Activated gamma-delta T cell treated with anti-CD3 and anti-CD28 coated beads, Interleukin-2, amount 50 U/mL, for 16 hours (primary cell): ENCODE measurements at regions not wholly inside any gene's neighbourhood (a gene's known extent, or its start where the extent isn't known, plus 50 kb on each side); places are given as distances from the start of the nearest gene placed in this dataset.

Experiments used
- DNase-seq: peaks from one replicate; pipeline ENCODE4 v3.0.0-alpha.2; 2020; ENCODE audit warnings: low read depth

- DNase-seq: no peak
Observed at GRCh38 chr18:39886136-39886535, 2068.9 kb upstream of the PIK3C3 start.

GRCh38 chr18:39872651-39873050 is 2082.4 kb upstream of the PIK3C3 start:
- no peak for DNase-seq

GRCh38 chr18:39871961-39872360 is 2083.1 kb upstream of the PIK3C3 start:
- no peak for DNase-seq

- no peak for DNase-seq
Observed at GRCh38 chr18:39870591-39870990, 2084.4 kb upstream of the PIK3C3 start.

GRCh38 chr18:39863916-39864315 is 2091.1 kb upstream of the PIK3C3 start:
- DNase-seq: no peak

- DNase-seq: no peak
Observed at GRCh38 chr18:39862341-39862740, 2092.7 kb upstream of the PIK3C3 start.

GRCh38 chr18:39854291-39854690 is 2100.7 kb upstream of the PIK3C3 start:
- no peak for DNase-seq

GRCh38 chr18:39846265-39846664 is 2108.8 kb upstream of the PIK3C3 start:
- DNase-seq: no peak

GRCh38 chr18:39845631-39846030 is 2109.4 kb upstream of the PIK3C3 start:
- DNase-seq: no peak

GRCh38 chr18:39845106-39845505 is 2109.9 kb upstream of the PIK3C3 start:
- no peak for DNase-seq

GRCh38 chr18:39843546-39843945 is 2111.5 kb upstream of the PIK3C3 start:
- DNase-seq: no peak

GRCh38 chr18:39842366-39842914 is 2112.6 kb upstream of the PIK3C3 start:
- DNase-seq: no peak

- no peak for DNase-seq
Observed at GRCh38 chr18:39841482-39842365, 2113.3 kb upstream of the PIK3C3 start.

GRCh38 chr18:39840856-39841481 is 2114.1 kb upstream of the PIK3C3 start:
- DNase-seq: no peak

- no peak for DNase-seq
Observed at GRCh38 chr18:39840406-39840805, 2114.6 kb upstream of the PIK3C3 start.

- no peak for DNase-seq
Observed at GRCh38 chr18:39839782-39840181, 2115.3 kb upstream of the PIK3C3 start.

GRCh38 chr18:39838831-39839230 is 2116.2 kb upstream of the PIK3C3 start:
- DNase-seq: no peak

- no peak for DNase-seq
Observed at GRCh38 chr18:39835303-39836030, 2119.6 kb upstream of the PIK3C3 start.

GRCh38 chr18:39834636-39835035 is 2120.4 kb upstream of the PIK3C3 start:
- DNase-seq: no peak

GRCh38 chr18:39825485-39826150 is 2129.4 kb upstream of the PIK3C3 start:
- no peak for DNase-seq

- DNase-seq: no peak
Observed at GRCh38 chr18:39806525-39806924, 2148.5 kb upstream of the PIK3C3 start.

- no peak for DNase-seq
Observed at GRCh38 chr18:39805218-39805617, 2149.8 kb upstream of the PIK3C3 start.
